8988T (cell line): ENCODE measurements at regions not wholly inside any gene's neighbourhood (a gene's known extent, or its start where the extent isn't known, plus 50 kb on each side); places are given as distances from the start of the nearest gene placed in this dataset.

Experiments used
- DNase-seq: peaks from one replicate; pipeline ENCODE4 v3.0.0; 2011

GRCh38 chr15:79185199-79185598 is 94.6 kb upstream of the RASGRF1 start:
- DNase-seq: no peak

- peak; percentile 23 for DNase-seq
Observed at GRCh38 chr15:79184465-79184892, 93.9 kb upstream of the RASGRF1 start.

- DNase-seq: no peak
Observed at GRCh38 chr15:79180318-79180717, 89.7 kb upstream of the RASGRF1 start.

- DNase-seq: no peak
Observed at GRCh38 chr15:79179597-79179996, 89.0 kb upstream of the RASGRF1 start.

- peak; percentile 31 for DNase-seq
Observed at GRCh38 chr15:79179108-79179561, 88.6 kb upstream of the RASGRF1 start.

GRCh38 chr15:79178594-79178993 is 88.0 kb upstream of the RASGRF1 start:
- DNase-seq: no peak

- DNase-seq: no peak
Observed at GRCh38 chr15:79176151-79176550, 85.6 kb upstream of the RASGRF1 start.

- DNase-seq: no peak
Observed at GRCh38 chr15:79172801-79173460, 82.4 kb upstream of the RASGRF1 start.

- no peak for DNase-seq
Observed at GRCh38 chr15:79172032-79172481, 81.5 kb upstream of the RASGRF1 start.

- DNase-seq: no peak
Observed at GRCh38 chr15:79171320-79172031, 80.9 kb upstream of the RASGRF1 start.

GRCh38 chr15:79170256-79170664 is 79.7 kb upstream of the RASGRF1 start:
- DNase-seq: peak; percentile 23

GRCh38 chr15:79169526-79170133 is 79.0 kb upstream of the RASGRF1 start:
- DNase-seq: no peak

- no peak for DNase-seq
Observed at GRCh38 chr15:79168922-79169456, 78.4 kb upstream of the RASGRF1 start.

- DNase-seq: no peak
Observed at GRCh38 chr15:79167776-79168175, 77.2 kb upstream of the RASGRF1 start.

- no peak for DNase-seq
Observed at GRCh38 chr15:79166311-79166955, 75.9 kb upstream of the RASGRF1 start.

GRCh38 chr15:79164465-79164864 is 73.9 kb upstream of the RASGRF1 start:
- no peak for DNase-seq

GRCh38 chr15:79164043-79164442 is 73.5 kb upstream of the RASGRF1 start:
- DNase-seq: no peak

GRCh38 chr15:79163395-79163794 is 72.8 kb upstream of the RASGRF1 start:
- no peak for DNase-seq

- DNase-seq: no peak
Observed at GRCh38 chr15:79161837-79162508, 71.4 kb upstream of the RASGRF1 start.

- DNase-seq: no peak
Observed at GRCh38 chr15:79160211-79160610, 69.6 kb upstream of the RASGRF1 start.

GRCh38 chr15:79157631-79158592 is 67.3 kb upstream of the RASGRF1 start:
- no peak for DNase-seq
